Panc1 (cell line): ENCODE measurements at regions not wholly inside any gene's neighbourhood (a gene's known extent, or its start where the extent isn't known, plus 50 kb on each side); places are given as distances from the start of the nearest gene placed in this dataset.

Experiments
- ATAC-seq: fragments of 200-7000 bp; cut with Tn5 transposase; 2 replicates; pipeline ENCODE4 v1.9.1; 2020; ENCODE audit warnings: mild to moderate bottlenecking, moderate library complexity
- BruUV-seq: library from RNA; stranded (reverse); fragments of 400-500 nt; replicated peaks from 2 replicates; lab custom pipeline; 2021; lab: Mats Ljungman, UMichigan
- CTCF ChIA-PET: fragments of 300-600 bp; sonication (Branson Sonifier 250); formaldehyde crosslinking; loops from one replicate; lab custom pipeline; 2022; ENCODE audit warnings: antibody characterized with exemption; lab: Charles Lee
- POLR2A ChIA-PET: fragments of 300-600 bp; sonication (Branson Sonifier 250); formaldehyde crosslinking; loops from one replicate; lab custom pipeline; 2022; ENCODE audit warnings: antibody characterized with exemption; lab: Charles Lee
- DNase-seq: peaks from one replicate; pipeline ENCODE4 v3.0.0-alpha.2; 2010; ENCODE audit warnings: low read depth, low spot score
- H3K27ac ChIP-seq: 2 replicates; pipeline ENCODE4 v1.5.1; 2011; ENCODE audit warnings: mild to moderate bottlenecking, low read length, inconsistent platforms
- H3K27me3 ChIP-seq: fragments of 200-500 bp; sonication (Bioruptor generic); 2 replicates; pipeline ENCODE4 v1.6.0; 2014; ENCODE audit warnings: low read length, inconsistent platforms; ENCODE audit not compliant: control insufficient read depth, insufficient read depth
- H3K36me3 ChIP-seq: fragments of 200-500 bp; sonication (Bioruptor generic); 2 replicates; pipeline ENCODE4 v1.5.1; 2014; ENCODE audit warnings: inconsistent platforms, mild to moderate bottlenecking, low read length, moderate library complexity; ENCODE audit not compliant: control insufficient read depth, insufficient read depth
- H3K4me1 ChIP-seq: 2 replicates; pipeline ENCODE4 v1.5.1; 2011; ENCODE audit warnings: inconsistent platforms, mild to moderate bottlenecking, low read length, moderate library complexity; ENCODE audit not compliant: control insufficient read depth, insufficient read depth
- H3K4me3 ChIP-seq, 2 experiments: 2 replicates each; pipeline ENCODE4 v1.5.1; 2011 to 2012; ENCODE audit warnings: low read depth in 2 of 2, low read length in 2 of 2, mild to moderate bottlenecking in 2 of 2, inconsistent platforms in 1 of 2, moderate library complexity in 1 of 2
- H3K9me3 ChIP-seq: fragments of 200-500 bp; sonication (Bioruptor generic); 2 replicates; pipeline ENCODE4 v1.5.1; 2014; ENCODE audit warnings: low read depth, mild to moderate bottlenecking, inconsistent platforms, low read length, moderate library complexity; ENCODE audit not compliant: control insufficient read depth, insufficient read depth
- CTCF ChIP-seq: fragments of 450-650 bp; IDR thresholded peaks from 2 replicates; pipeline ENCODE4 v1.5.1; 2017; ENCODE audit warnings: mild to moderate bottlenecking
- POLR2AphosphoS5 ChIP-seq: IDR thresholded peaks from 2 replicates; pipeline ENCODE4 v1.6.1; 2012; ENCODE audit warnings: mild to moderate bottlenecking, low read depth, low read length, moderate library complexity
- REST ChIP-seq, 2 experiments: IDR thresholded peaks; 2 replicates each; pipeline ENCODE4 v1.6.1; 2011 to 2012; ENCODE audit warnings: low read depth in 2 of 2, control low read depth in 1 of 2, low read length in 1 of 2, mild to moderate bottlenecking in 1 of 2, moderate library complexity in 1 of 2; ENCODE audit not compliant: insufficient read depth in 1 of 2
- SIN3A ChIP-seq: IDR thresholded peaks from 2 replicates; pipeline ENCODE4 v1.6.1; 2012; ENCODE audit warnings: low read depth, mild to moderate bottlenecking, low read length, moderate library complexity, borderline replicate concordance; ENCODE audit not compliant: insufficient read depth
- TCF7L2 ChIP-seq: IDR thresholded peaks from 2 replicates; pipeline ENCODE4 v1.6.1; 2011; ENCODE audit warnings: mild to moderate bottlenecking, low read depth, low read length, inconsistent platforms
- in situ Hi-C: cut with HindIII; loops from 2 replicates; pipeline ENCODE4 v1.10.0; 2016; ENCODE audit warnings: low sequenced_read_pairs, low pct_unique_long_range_greater_than_20kb
- intact Hi-C: fragments of 100-400 bp; cut with micrococcal nuclease; formaldehyde crosslinking; loops from one replicate; pipeline ENCODE4 v1.10.0; 2022; ENCODE audit not compliant: unreplicated experiment

GRCh38 chr4:100778431-100778830 lies 260.6 kb upstream of the EMCN start:
- no TSS peak for BruUV-seq

GRCh38 chr4:100762738-100763137 lies 244.9 kb upstream of the EMCN start:
- ChIA-PET CTCF (no interaction called here), POLR2A (interaction anchor here (0.7 kb wide), 1 partner anchor 44 kb away, joined by 5 read pairs; no protein-coding TSS in a partner anchor)
- no peak for ATAC-seq
- H3K36me3 ChIP-seq, result no peaks in the 10 kb centered on the region
- DNase-seq, result no peak
- intact Hi-C loops, result no loop called here
- no peak overlapping the region for H3K4me3 ChIP-seq
- no peak overlapping the region for H3K27ac ChIP-seq
- H3K27me3 ChIP-seq, result no peaks in the 10 kb centered on the region
- no TSS peak for BruUV-seq
- no peaks in the 10 kb centered on the region for H3K4me1 ChIP-seq
- in situ Hi-C loops, result no loop called here
- no peaks in the 10 kb centered on the region for H3K9me3 ChIP-seq
- TF ChIP-seq POLR2AphosphoS5 (no peak), REST (IDR thresholded peaks at IDR 0.05; ENCODE audit: insufficient read depth in 1 of 2, low read depth in 2 of 2, low read length in 1 of 2) (no peak), TCF7L2 (no peak), CTCF (no peak), SIN3A (no peak)

More at GRCh38 chr4:100778431-100778830, 260.6 kb upstream of the EMCN start:
- Histone ChIP-seq H3K9me3 (no peaks in the 10 kb centered on the region), H3K4me3 (no peak overlapping the region), H3K27me3 (no peaks in the 10 kb centered on the region), H3K36me3 (no peaks in the 10 kb centered on the region), H3K27ac (no peak overlapping the region), H3K4me1 (no peaks in the 10 kb centered on the region)
- ChIA-PET CTCF (no interaction called here), POLR2A (no interaction called here)
- no peak for DNase-seq
- no peak for ATAC-seq
- in situ Hi-C loops, result no loop called here
- TF ChIP-seq CTCF, result no peak
- TF ChIP-seq SIN3A, result no peak
- no peak for TF ChIP-seq REST (IDR thresholded peaks at IDR 0.05; ENCODE audit: insufficient read depth in 1 of 2, low read depth in 2 of 2, low read length in 1 of 2)
- no peak for TF ChIP-seq POLR2AphosphoS5
- no peak for TF ChIP-seq TCF7L2
- intact Hi-C loops, result no loop called here
